Thyroid gland (tissue), 4 donors: ENCODE measurements at regions not wholly inside any gene's neighbourhood (a gene's known extent, or its start where the extent isn't known, plus 50 kb on each side); places are given as distances from the start of the nearest gene placed in this dataset.

ENCODE experiments used
- CTCF ChIP-seq, 6 experiments: fragments of 200-600 bp in 3 of 6; fragments of 450-650 bp in 3 of 6; sonication (generic) in 3 of 6; IDR thresholded peaks; one replicate each; pipeline ENCODE4 v1.5.1; 2016 to 2019; ENCODE audit warnings: antibody characterized with exemption in 6 of 6, mild to moderate bottlenecking in 2 of 6, inconsistent platforms in 1 of 6, moderate library complexity in 1 of 6
- POLR2A ChIP-seq, 2 donors: fragments of 450-650 bp; IDR thresholded peaks; one replicate each; pipeline ENCODE4 v1.6.1; 2017; ENCODE audit warnings: antibody characterized with exemption in 2 of 2, mild to moderate bottlenecking in 2 of 2, moderate library complexity in 1 of 2

- TF ChIP-seq CTCF (IDR thresholded peaks at IDR 0.05) (no peak), POLR2A (IDR thresholded peaks at IDR 0.05) (no peak)
Measured at GRCh38 chr18:44331656-44332570, 348.8 kb upstream of the SETBP1 start.
